EH (cell line): ENCODE measurements at regions not wholly inside any gene's neighbourhood (a gene's known extent, or its start where the extent isn't known, plus 50 kb on each side); places are given as distances from the start of the nearest gene placed in this dataset.

Experiments
- DNase-seq: peaks from one replicate; pipeline ENCODE4 v3.0.0-alpha.2; 2015; ENCODE audit warnings: low read depth

GRCh38 chr1:72936942-72937341 is 654.6 kb upstream of the NEGR1 start:
- no peak for DNase-seq

DNA sequence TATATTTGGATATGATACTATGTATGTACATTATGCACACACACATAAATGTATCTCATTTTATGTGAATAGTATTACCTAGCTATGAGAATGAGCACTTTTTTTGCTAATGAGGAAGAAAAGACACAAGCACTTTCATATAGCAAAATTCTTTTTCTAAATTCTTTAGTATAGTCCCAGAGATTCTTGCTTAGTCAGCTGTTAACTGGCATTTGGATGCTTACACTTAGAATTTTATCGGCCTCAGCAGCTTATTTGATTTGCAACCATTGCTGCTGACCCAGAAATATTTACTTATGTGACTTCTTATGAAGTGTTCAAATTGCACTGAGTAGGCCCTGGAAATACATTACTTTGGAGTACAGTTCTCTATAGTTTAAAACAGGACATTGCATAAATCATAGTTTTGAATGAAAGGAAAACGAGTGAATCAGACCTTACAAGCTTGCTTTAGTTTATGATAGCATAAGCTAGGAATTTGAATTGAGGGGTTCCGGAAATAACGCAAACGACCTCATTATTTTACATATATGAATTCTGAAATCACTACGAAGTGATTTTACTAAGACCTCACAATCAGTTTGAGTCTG is 653.9 kb upstream of the NEGR1 start:
- no peak for DNase-seq

DNA sequence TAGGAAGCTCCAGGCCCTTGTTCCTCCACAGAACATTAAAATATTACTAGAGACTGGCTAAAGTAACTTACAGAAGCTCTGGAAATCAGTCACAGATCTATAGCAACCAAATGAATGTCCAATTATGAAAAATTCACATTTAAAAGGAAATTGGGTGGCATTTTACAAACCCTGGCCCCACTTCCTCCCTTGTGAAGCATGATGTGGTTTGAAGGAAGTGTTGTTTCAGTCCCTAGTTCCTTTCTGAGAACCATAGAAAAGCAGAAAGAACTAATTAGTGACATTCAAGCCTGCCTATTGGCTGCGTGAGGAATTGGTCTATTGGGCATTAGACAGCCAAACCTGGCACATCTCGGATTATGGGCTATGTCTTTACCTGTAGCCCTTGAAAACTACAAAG is 649.7 kb upstream of the NEGR1 start:
- no peak for DNase-seq

- DNase-seq, result no peak
Measured at GRCh38 chr1:72930528-72930927, 648.2 kb upstream of the NEGR1 start.

DNA sequence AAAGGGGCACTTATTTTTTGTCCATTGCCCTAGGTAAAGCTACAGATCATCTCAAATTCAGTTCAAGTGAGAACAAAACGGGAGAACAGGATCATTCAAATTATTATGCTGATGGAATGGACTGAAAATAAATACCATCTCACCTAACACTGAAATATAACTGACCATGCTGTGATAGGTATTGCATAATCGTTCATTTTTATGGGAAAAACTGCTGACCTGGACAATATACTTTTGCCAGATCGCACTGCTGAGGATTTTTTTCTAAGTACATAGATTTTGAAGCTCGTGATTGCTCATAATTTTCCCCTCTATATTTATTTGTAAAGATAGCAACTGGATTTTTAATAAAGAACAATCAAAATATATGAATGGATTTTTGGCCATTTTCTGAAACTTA is 636.6 kb upstream of the NEGR1 start:
- no peak for DNase-seq

DNA sequence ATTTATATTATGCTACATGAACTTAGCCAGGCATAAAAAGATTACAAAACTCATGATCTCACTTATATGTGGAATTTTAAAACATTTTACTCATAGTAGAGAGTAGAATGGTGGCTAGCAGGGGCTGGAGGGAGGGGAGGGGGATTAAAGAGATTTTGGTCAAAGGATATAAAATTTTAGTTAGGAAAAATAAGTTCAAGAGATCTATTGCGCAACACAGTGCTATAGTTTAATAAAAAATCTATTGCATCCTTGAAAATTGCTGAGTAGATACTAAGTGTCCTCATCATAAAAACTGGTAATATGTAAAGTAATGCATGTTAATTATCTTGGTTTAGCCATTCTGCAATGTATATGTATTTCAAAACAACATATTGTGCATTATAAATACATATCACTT is 635.6 kb upstream of the NEGR1 start:
- DNase-seq, result no peak

- DNase-seq, result no peak
Measured at GRCh38 chr1:72915581-72915980, 633.2 kb upstream of the NEGR1 start.

GRCh38 chr1:72911656-72912055 is 629.3 kb upstream of the NEGR1 start:
- no peak for DNase-seq

DNA sequence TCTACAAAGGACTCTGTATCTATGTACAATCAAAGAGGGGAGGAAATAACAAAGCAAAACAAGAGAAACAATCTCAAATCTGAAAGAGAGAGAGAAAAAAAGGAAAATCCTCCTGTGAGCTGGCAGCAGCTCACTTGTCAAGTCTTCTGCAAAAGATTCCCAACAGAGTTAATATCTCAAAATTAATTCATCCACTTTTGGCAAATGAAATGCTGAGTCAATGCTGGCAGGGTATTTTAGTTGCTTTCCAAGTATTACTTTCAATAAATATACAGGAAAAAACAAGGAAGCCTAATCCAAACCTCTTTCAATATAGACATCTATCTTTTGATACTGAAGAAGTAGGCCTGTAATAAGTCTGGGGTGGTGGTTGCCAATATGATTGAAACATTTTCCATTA is 613.9 kb upstream of the NEGR1 start:
- DNase-seq, result no peak

GRCh38 chr1:72892461-72892860 is 610.1 kb upstream of the NEGR1 start:
- no peak for DNase-seq

- no peak for DNase-seq
Measured at GRCh38 chr1:72891976-72892375, 609.6 kb upstream of the NEGR1 start.

- DNase-seq, result no peak
Measured at GRCh38 chr1:72885841-72886240, 603.5 kb upstream of the NEGR1 start.

DNA sequence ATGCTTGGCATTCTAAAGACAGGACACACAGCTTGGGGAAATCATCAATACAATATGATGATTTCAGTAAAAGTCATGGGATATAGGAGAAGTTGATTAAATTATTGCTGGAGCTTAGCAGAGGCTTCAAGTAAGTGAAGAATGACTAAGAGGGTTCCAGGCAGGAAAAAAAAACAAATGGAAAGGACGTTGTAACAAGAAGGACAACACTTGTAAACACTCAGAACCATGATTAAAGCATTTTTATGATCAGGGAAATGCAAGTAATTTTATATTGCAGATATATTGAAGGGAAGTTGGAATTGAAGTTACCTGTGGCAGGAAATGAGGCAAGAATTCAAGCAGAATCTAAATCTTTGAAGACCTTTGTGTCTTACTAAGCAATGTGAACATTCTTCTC is 602.7 kb upstream of the NEGR1 start:
- no peak for DNase-seq

DNA sequence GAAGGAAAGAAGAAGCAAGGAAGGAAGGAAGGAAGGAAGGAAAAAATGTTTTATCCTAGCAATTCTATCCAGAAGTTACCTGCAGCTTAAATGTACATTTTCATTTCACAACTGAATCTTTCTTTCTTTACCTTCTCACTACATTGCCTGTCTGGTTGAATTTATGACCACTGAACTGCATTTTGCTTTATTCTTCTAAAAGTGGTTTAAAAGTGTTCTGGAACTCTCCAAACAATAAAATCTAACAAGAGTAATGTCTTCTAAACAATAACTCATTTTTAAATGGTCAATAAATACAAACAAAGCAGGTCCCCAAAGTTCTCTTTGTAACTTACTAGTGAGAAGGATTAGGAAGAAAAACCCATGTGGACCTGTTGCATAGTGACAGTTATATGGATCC is 587.5 kb upstream of the NEGR1 start:
- DNase-seq, result no peak

DNA sequence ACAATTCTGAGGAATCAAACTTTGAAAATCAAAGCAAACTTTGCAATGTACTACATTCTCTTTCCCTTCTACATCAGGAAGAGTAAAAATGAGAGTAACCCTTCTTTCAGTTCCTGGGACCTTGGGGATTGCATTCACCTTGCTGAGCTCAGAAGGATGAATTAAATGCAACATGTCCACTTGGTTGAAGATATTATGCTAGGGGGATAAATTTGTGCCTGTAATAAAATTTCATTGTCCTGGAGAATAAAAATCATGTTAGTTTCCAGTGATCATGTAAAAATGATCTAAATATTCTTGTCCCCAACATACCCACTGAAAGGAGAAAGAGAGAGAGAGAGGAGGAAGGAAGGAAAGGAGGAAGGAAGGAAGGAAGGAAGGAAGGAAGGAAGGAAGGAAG is 587.1 kb upstream of the NEGR1 start:
- no peak for DNase-seq

DNA sequence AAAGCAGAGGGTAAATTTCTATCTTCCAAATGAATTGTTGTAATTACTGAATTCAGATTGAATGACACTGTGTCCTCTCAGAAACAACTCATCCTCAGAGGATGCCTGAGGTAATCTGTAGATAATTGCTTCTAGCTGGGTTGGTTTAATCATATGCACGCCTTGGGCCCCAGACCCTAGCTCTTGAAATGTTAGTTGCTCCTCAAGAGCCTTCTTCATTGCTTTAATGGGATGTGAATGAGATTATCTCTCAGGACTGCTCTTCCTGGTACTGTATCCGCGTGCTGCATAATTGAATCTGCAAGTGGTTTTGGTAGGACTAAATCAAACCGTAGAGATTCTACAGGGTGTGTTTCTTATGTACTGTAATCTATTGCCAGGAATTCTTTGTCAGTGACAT is 569.3 kb upstream of the NEGR1 start:
- no peak for DNase-seq

GRCh38 chr1:72848997-72849396 is 566.7 kb upstream of the NEGR1 start:
- DNase-seq, result no peak

- no peak for DNase-seq
Measured at GRCh38 chr1:72847651-72848050, 565.3 kb upstream of the NEGR1 start.

GRCh38 chr1:72846476-72847278 is 564.3 kb upstream of the NEGR1 start:
- DNase-seq, result no peak

GRCh38 chr1:72845981-72846380 is 563.6 kb upstream of the NEGR1 start:
- DNase-seq, result no peak

- peak; percentile 0 for DNase-seq
Measured at GRCh38 chr1:72845381-72845780, 563.0 kb upstream of the NEGR1 start.

DNA sequence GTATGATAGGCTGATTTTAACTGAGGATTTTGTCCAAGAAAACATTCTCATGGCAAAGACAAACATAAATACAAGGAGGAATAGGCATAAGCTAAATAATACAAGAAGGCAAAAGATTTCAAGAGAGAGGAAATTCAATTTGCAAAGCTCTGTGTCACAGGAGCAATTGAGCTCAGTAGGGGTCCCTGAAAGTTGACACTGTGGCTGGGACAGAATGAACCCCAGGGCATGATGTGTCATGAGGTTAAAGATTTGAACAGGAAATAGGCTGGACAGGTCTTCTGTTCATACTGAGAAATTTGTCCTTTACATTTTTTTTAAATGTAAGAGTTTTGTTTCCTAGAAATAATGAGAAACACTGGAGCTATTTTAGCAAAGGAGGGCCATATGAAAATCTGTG is 555.4 kb upstream of the NEGR1 start:
- no peak for DNase-seq

DNA sequence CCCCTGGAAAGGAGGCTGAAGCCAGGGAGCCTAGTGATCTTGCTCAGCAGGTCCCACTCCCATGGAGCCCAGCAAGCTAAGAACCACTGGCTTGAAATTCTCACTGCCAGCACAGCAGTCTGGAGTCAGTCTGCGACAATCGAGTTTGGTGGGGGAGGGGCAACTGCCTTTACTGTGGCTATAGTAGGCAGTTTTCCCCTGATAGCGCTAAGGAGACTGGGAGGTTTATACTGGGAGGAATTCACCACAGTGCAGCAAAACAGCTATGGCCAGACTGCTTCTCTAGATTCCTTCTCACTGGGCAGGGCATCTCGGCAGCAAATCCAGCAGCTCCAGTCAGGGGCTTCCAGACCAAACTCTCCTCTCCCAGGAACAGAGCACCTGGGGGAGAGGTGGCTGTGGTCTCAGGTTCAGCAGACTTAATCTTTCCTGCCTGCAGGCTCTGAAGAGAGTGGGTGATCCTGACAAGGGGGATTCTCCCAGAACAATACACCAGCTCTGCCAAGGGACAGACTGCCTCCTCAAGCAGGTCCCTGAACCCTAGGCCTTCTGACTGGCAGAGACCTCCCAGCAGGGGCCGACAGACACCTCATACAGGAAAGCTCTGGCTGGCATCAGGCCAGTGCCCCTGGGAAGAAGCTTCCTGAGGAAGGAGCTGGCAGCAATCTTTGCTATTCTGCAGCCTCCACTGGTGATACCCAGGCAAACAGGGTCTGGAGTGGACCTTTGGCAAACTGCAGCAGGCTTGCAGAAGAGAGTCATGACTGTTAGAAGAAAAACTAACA is 548.5 kb upstream of the NEGR1 start:
- no peak for DNase-seq
